Urinary bladder (tissue), 3 donors: ENCODE measurements at regions not wholly inside any gene's neighbourhood (a gene's known extent, or its start where the extent isn't known, plus 50 kb on each side); places are given as distances from the start of the nearest gene placed in this dataset.

ENCODE experiments used
- DNase-seq: peaks from one replicate; pipeline ENCODE4 v3.0.0-alpha.2; 2015; ENCODE audit errors: extremely low spot score
- H3K27ac ChIP-seq: one replicate; pipeline ENCODE4 v1.5.1; 2013; ENCODE audit warnings: low read depth, mild to moderate bottlenecking, moderate library complexity
- H3K36me3 ChIP-seq: one replicate; pipeline ENCODE4 v1.6.1; 2013; ENCODE audit warnings: mild to moderate bottlenecking, moderate library complexity; ENCODE audit not compliant: insufficient read depth
- H3K4me1 ChIP-seq: one replicate; pipeline ENCODE4 v1.6.1; 2013; ENCODE audit warnings: mild to moderate bottlenecking, moderate library complexity; ENCODE audit not compliant: insufficient read depth
- H3K4me3 ChIP-seq: one replicate; pipeline ENCODE4 v1.5.1; 2013; ENCODE audit warnings: low read depth, low read length
- WGBS: extraction: QIAGEN DNeasy Blood & Tissue Kit; methylation state at CpG from one replicate; pipeline ENCODE4 v1.1.7; 2013; 5-methylcytosine and 5-hydroxymethylcytosine counted together
- donor health status: healthy with polysubstance abuse.
- donor health status: healthy.

- Histone ChIP-seq H3K27ac (no peak overlapping the region), H3K4me3 (no peak overlapping the region)
- no peak for DNase-seq
These were observed 373.5 kb upstream of the CELF2 start for GRCh38 chr10:10644008-10644646.

DNA sequence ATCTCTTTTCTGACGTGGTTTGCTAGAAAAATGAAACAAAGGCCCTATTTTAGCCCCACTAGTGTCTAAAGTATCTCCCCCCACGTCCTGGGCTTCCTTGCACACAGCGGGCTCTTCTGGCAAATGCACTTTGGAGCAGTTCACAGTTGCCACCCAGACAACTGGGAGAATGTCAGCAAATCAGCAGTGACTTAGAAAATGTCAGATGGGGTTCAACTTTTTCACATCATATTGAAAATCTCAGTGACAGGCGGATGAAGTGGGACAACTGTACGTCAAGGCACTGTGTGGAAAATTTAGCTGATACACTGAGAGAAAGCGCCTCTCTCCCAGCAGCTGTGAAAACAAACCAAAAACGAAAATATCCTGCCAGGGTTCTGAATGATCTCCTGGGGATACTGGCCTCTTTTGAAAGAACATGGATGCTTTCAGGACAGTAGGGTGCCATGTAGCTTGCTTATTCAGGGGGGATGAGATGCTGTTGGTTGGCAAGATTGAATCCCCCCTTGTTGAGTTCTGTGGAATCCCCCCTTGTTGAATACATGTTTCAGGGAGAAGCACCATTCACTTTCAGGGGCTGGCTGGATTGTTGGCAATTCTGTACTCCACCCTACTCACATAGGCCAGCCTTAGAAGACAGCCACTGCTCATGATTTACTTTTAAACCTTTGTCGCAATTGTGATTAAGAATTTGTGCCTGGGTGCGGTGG is 372.8 kb upstream of the CELF2 start:
- Histone ChIP-seq H3K36me3 (no peaks in the 10 kb centered on the region), H3K4me1 (no peaks in the 10 kb centered on the region), H3K27ac (no peak overlapping the region), H3K4me3 (no peak overlapping the region)
- DNase-seq = no peak
- WGBS = 76% methylated on average over 9 of the region's 9 CpGs

More at GRCh38 chr10:10644008-10644646, 373.5 kb upstream of the CELF2 start:
- H3K4me1 ChIP-seq = no peaks in the 10 kb centered on the region
- H3K36me3 ChIP-seq = no peaks in the 10 kb centered on the region
- 67% methylated on average over 5 of the region's 5 CpGs for WGBS

DNA sequence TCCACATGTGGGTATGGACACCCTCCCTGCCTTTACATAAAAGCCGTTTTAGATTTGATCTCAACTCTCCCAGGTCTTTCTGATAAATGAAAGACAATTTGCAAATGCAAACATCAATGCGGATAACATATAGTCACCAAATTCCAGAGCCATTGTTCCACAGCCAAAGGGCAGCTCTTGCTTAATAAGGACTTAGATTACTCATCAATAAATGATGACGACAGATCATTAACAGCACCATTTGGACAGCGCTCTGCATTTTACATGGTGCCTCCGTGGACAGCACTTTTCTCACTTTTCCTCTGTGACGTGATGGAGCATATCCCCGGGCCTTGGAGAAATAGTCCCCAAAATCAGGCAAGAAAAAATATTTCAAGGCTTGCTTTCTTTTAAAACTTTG is 370.3 kb upstream of the CELF2 start:
- 89% methylated on average over 7 of the region's 7 CpGs for WGBS
- no peaks in the 10 kb centered on the region for H3K36me3 ChIP-seq

DNA sequence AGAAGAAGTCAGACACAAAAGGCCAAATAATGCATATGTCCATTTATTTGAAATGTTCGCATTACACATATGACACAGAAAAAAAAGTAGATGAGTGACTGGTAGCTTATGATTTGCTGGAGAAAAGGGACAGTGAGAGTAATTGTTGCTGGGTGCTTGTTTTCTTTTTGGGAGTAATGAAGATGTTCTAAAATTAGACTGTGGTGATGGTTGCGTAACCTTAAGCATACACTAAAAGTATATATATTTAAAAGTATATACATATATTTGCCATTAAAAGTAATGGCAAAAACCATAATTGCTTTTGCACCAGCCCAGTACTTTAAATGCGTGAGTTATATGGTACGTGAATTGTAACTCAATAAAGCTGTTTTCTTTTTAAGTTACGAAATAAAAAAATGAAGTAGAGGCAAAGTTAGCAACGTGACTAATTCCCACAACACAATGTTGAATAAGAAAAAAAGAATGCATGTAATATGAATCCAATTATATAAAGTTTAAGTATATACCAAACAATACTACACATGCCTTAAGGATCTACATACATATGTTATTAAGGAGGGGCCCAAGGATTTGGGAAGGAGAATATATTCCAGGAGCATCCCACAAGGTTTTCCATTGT is 360.4 kb upstream of the CELF2 start:
- Histone ChIP-seq H3K4me1 (no peaks in the 10 kb centered on the region), H3K4me3 (no peak overlapping the region), H3K36me3 (no peaks in the 10 kb centered on the region), H3K27ac (no peak overlapping the region)
- WGBS = 91% methylated on average over 6 of the region's 6 CpGs
- DNase-seq = no peak

More for the DNA sequence above, 370.3 kb upstream of the CELF2 start:
- no peak overlapping the region for H3K27ac ChIP-seq
- H3K4me1 ChIP-seq = no peaks in the 10 kb centered on the region
- DNase-seq = no peak
- H3K4me3 ChIP-seq = no peak overlapping the region

- H3K36me3 ChIP-seq = no peaks in the 10 kb centered on the region
- no peak overlapping the region for H3K27ac ChIP-seq
- H3K4me1 ChIP-seq = no peaks in the 10 kb centered on the region
- H3K4me3 ChIP-seq = no peak overlapping the region
- peak; percentile 40 for DNase-seq
These were observed 359.4 kb upstream of the CELF2 start for GRCh38 chr10:10658172-10658785.

DNA sequence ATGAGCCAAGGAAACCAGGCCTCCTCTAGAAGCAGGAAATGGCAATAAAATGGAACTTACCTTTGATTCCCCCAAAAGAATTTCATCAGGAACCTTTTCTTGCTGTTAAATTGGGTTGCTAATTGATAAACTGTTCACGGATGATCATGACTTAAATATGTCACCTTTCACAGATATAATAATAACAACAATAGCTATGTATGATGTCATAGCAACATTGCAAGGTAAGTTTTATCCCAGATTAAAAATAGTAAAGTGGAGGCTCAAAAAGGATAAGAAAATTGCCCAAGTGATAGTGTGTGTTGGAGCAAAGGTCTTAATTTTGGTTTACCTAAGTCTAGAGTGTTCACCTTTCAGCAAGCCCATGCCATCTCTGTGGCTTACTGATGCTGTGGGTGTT is 357.6 kb upstream of the CELF2 start:
- Histone ChIP-seq H3K4me1 (no peaks in the 10 kb centered on the region), H3K27ac (no peak overlapping the region), H3K4me3 (no peak overlapping the region), H3K36me3 (no peaks in the 10 kb centered on the region)
- DNase-seq = no peak
- 97% methylated on average over 1 of the region's 1 CpG for WGBS

DNA sequence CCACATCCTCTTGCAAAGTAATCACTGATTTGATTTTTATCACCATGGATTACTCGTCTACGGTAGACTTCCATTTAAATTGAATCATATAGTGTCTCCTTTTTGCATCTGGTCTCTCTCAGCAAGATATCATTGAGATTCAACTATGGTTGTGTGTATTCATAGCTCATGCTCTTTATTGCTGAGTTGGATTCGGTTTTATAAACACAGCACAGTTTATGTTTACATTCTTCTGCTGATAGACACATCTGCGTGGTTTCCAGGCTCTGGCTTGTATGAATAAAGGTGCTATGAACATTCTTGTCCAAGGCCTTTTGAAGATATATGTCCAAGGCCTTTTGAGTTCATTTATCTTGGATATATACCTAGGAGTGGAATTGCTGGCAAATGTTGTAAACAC is 356.5 kb upstream of the CELF2 start:
- Histone ChIP-seq H3K4me3 (no peak overlapping the region), H3K27ac (no peak overlapping the region), H3K4me1 (no peaks in the 10 kb centered on the region), H3K36me3 (no peaks in the 10 kb centered on the region)
- WGBS = 28% methylated on average over 4 of the region's 4 CpGs
- no peak for DNase-seq

- no peak for DNase-seq
- Histone ChIP-seq H3K4me3 (no peak overlapping the region), H3K27ac (no peak overlapping the region), H3K4me1 (no peaks in the 10 kb centered on the region), H3K36me3 (no peaks in the 10 kb centered on the region)
- WGBS = 52% methylated on average over 6 of the region's 6 CpGs
These were observed 354.8 kb upstream of the CELF2 start for GRCh38 chr10:10662716-10663408.

- no peak overlapping the region for H3K27ac ChIP-seq
These were observed 354.1 kb upstream of the CELF2 start for GRCh38 chr10:10663622-10664021.

GRCh38 chr10:10665750-10666149 is 351.9 kb upstream of the CELF2 start:
- no peak overlapping the region for H3K4me3 ChIP-seq

More at GRCh38 chr10:10663622-10664021, 354.1 kb upstream of the CELF2 start:
- Histone ChIP-seq H3K36me3 (no peaks in the 10 kb centered on the region), H3K4me1 (no peaks in the 10 kb centered on the region), H3K4me3 (no peak overlapping the region)
- DNase-seq = no peak
- WGBS = 26% methylated on average over 3 of the region's 3 CpGs

GRCh38 chr10:10667466-10667865 is 350.2 kb upstream of the CELF2 start:
- Histone ChIP-seq H3K27ac (no peak overlapping the region), H3K36me3 (no peaks in the 10 kb centered on the region), H3K4me1 (no peaks in the 10 kb centered on the region), H3K4me3 (no peak overlapping the region)
- 65% methylated on average over 5 of the region's 5 CpGs for WGBS
- no peak for DNase-seq

More at GRCh38 chr10:10665750-10666149, 351.9 kb upstream of the CELF2 start:
- no peak for DNase-seq
- H3K4me1 ChIP-seq = no peaks in the 10 kb centered on the region
- H3K27ac ChIP-seq = no peak overlapping the region
- 34% methylated on average over 6 of the region's 6 CpGs for WGBS
- no peaks in the 10 kb centered on the region for H3K36me3 ChIP-seq

DNA sequence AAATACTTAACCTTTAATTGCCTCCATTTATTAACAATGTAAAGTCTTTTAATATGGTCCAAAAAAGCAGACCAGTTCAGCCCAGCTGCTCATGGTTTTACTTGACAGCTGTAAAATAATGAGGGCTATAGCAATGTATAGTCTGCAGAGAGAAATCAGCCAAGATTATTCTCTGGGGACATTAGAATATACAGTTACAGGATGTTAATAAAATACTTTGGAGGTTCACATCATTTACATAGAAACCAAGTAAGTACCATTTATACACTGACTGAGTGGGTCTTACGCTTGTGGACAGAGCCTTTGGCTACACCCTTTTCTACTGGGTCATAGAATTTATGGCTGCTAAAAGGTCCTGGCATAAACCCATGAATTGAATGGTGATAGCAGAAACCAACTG is 340.7 kb upstream of the CELF2 start:
- Histone ChIP-seq H3K4me1 (no peaks in the 10 kb centered on the region), H3K27ac (no peak overlapping the region), H3K4me3 (no peak overlapping the region), H3K36me3 (no peaks in the 10 kb centered on the region)
- DNase-seq = no peak
- 97% methylated on average over 1 of the region's 1 CpG for WGBS

- Histone ChIP-seq H3K27ac (no peak overlapping the region), H3K4me1 (no peaks in the 10 kb centered on the region), H3K36me3 (no peaks in the 10 kb centered on the region), H3K4me3 (no peak overlapping the region)
- DNase-seq = no peak
- 66% methylated on average over 3 of the region's 3 CpGs for WGBS
These were observed 340.2 kb upstream of the CELF2 start for GRCh38 chr10:10677479-10677878.
